HL-60 (cell line): ENCODE measurements at regions not wholly inside any gene's neighbourhood (a gene's known extent, or its start where the extent isn't known, plus 50 kb on each side); places are given as distances from the start of the nearest gene placed in this dataset.

Experiments
- DNase-seq, 2 experiments: peaks; one replicate each; pipeline ENCODE4 v3.0.0-alpha.2; 2010 to 2020; ENCODE audit warnings: low read depth in 1 of 2, low spot score in 1 of 2
- H3K27ac ChIP-seq: fragments of 250-450 bp; sonication (Bioruptor Pico); replicated peaks from 2 replicates; pipeline ENCODE4 v1.5.1; 2020; ENCODE audit warnings: mild to moderate bottlenecking, moderate library complexity
- H3K27me3 ChIP-seq: fragments of 250-450 bp; sonication (Bioruptor Pico); 2 replicates; pipeline ENCODE4 v1.5.1; 2021; ENCODE audit warnings: mild to moderate bottlenecking, moderate library complexity; ENCODE audit not compliant: insufficient read depth, poor library complexity, severe bottlenecking
- H3K4me3 ChIP-seq: replicated peaks from 2 replicates; pipeline ENCODE4 v1.5.1; 2011; ENCODE audit warnings: mild to moderate bottlenecking, control low read depth, low read length; ENCODE audit not compliant: insufficient read depth
- GABPA ChIP-seq: IDR thresholded peaks from 2 replicates; pipeline ENCODE4 v1.6.1; 2012; ENCODE audit warnings: low read depth
- POLR2AphosphoS5 ChIP-seq: IDR thresholded peaks from 2 replicates; pipeline ENCODE4 v1.6.1; 2012; ENCODE audit warnings: low read depth
- SPI1 ChIP-seq: IDR thresholded peaks from 2 replicates; pipeline ENCODE4 v1.6.1; 2012; ENCODE audit warnings: low read depth, mild to moderate bottlenecking, borderline replicate concordance
- TF ChIP-seq, protein P1 (sequence below): IDR thresholded peaks from 2 replicates; pipeline ENCODE4 v1.6.1; 2012; ENCODE audit warnings: low read depth; ENCODE audit not compliant: insufficient replicate concordance
- TF ChIP-seq, protein P2 (sequence below): IDR thresholded peaks from one replicate; pipeline ENCODE4 v1.5.1; 2011; ENCODE audit warnings: low read length, control low read depth, inconsistent platforms; ENCODE audit not compliant: insufficient read depth

DNA sequence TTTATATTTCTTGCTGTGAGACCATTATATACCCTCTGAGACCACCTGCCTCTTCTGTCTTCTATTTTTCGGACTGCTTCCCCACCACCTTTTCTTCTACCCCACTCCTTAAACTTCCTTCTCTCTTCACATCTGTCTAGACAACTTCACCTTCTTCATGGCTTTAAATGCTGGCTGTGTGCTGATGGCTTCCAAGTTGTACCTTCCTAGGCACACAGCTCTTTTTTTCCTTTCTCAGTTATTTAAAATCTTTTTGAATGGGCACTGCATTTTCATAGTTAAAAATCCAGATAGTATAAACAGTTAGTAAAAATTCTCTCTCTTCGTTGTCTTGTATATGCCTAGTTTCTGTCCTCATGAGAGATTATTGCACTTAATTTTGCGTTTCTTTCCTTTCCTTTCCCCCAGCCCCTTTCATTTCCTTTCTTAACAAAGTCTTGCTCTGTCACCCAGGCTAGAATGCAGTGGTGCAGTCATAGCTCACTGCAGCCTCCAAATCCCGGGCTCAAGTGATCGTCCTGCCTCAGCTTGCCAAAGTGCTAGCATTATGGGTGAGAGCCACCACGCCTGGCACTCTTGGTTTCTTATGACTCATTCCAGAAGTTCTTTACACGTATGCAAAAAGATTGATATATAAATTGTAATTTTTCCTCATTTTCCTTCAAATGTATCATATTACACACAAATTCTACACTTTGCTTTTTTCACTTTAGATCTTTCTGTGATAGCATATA is 114.3 kb downstream of the NPIPB5 start:
- DNase-seq = no peak
- peaks cover 12% of the 10 kb centered on the region for H3K27me3 ChIP-seq
- H3K4me3 ChIP-seq = no peak overlapping the region
- H3K27ac ChIP-seq = no peak overlapping the region
- no peak for TF ChIP-seq SPI1
- no peak for TF ChIP-seq GABPA
- TF ChIP-seq, protein P1, sequence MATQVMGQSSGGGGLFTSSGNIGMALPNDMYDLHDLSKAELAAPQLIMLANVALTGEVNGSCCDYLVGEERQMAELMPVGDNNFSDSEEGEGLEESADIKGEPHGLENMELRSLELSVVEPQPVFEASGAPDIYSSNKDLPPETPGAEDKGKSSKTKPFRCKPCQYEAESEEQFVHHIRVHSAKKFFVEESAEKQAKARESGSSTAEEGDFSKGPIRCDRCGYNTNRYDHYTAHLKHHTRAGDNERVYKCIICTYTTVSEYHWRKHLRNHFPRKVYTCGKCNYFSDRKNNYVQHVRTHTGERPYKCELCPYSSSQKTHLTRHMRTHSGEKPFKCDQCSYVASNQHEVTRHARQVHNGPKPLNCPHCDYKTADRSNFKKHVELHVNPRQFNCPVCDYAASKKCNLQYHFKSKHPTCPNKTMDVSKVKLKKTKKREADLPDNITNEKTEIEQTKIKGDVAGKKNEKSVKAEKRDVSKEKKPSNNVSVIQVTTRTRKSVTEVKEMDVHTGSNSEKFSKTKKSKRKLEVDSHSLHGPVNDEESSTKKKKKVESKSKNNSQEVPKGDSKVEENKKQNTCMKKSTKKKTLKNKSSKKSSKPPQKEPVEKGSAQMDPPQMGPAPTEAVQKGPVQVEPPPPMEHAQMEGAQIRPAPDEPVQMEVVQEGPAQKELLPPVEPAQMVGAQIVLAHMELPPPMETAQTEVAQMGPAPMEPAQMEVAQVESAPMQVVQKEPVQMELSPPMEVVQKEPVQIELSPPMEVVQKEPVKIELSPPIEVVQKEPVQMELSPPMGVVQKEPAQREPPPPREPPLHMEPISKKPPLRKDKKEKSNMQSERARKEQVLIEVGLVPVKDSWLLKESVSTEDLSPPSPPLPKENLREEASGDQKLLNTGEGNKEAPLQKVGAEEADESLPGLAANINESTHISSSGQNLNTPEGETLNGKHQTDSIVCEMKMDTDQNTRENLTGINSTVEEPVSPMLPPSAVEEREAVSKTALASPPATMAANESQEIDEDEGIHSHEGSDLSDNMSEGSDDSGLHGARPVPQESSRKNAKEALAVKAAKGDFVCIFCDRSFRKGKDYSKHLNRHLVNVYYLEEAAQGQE = no peak
- TF ChIP-seq POLR2AphosphoS5 = no peak
- TF ChIP-seq, protein P2, sequence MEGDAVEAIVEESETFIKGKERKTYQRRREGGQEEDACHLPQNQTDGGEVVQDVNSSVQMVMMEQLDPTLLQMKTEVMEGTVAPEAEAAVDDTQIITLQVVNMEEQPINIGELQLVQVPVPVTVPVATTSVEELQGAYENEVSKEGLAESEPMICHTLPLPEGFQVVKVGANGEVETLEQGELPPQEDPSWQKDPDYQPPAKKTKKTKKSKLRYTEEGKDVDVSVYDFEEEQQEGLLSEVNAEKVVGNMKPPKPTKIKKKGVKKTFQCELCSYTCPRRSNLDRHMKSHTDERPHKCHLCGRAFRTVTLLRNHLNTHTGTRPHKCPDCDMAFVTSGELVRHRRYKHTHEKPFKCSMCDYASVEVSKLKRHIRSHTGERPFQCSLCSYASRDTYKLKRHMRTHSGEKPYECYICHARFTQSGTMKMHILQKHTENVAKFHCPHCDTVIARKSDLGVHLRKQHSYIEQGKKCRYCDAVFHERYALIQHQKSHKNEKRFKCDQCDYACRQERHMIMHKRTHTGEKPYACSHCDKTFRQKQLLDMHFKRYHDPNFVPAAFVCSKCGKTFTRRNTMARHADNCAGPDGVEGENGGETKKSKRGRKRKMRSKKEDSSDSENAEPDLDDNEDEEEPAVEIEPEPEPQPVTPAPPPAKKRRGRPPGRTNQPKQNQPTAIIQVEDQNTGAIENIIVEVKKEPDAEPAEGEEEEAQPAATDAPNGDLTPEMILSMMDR = no peak

DNA sequence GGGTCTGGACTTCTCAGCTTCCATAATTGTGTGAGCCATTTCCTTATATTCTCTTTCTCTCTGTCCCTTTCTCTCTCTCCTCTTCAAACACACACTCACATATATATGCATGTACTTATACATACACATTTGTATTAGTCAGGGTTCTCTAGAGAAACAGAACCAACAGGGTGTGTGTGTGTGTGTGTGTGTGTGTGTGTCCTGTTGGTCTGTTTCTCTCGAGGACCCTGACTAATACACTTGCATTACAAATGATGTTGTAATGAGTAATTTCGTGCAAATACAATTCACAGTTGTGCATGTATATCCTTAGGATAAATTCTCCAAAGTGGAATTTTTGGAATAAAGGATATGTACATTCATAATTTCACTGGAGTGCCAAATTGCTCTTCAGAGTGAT is 115.3 kb downstream of the NPIPB5 start:
- no peak for DNase-seq
- Histone ChIP-seq H3K27ac (no peak overlapping the region), H3K4me3 (no peak overlapping the region), H3K27me3 (peaks cover 9% of the 10 kb centered on the region)
- TF ChIP-seq POLR2AphosphoS5 = no peak
- TF ChIP-seq, protein P2 = no peak
- no peak for TF ChIP-seq SPI1
- TF ChIP-seq GABPA = no peak
- TF ChIP-seq, protein P1 = no peak

DNA sequence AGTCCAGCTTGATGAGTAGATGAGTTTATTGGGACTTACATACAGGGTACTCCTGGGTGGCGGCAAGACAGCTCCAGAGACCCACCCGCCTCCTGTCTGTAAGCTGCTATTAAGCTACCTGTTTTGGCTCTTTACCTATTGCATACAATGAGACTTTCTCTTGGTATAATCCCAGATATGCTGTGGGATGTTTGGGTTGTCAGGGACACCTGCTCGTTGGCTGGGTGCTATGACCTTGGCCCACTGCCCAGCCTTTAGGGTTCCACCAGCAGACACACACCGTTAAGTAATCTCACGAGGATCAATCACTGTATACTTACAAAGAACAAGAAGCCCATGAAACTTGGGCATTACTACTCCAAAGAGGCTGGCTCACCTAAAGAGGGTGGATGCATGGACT is 116.4 kb downstream of the NPIPB5 start:
- TF ChIP-seq GABPA (no peak), POLR2AphosphoS5 (no peak)
- H3K4me3 ChIP-seq = no peak overlapping the region
- no peak overlapping the region for H3K27ac ChIP-seq
- no peak for DNase-seq
- peaks cover 9% of the 10 kb centered on the region for H3K27me3 ChIP-seq

DNA sequence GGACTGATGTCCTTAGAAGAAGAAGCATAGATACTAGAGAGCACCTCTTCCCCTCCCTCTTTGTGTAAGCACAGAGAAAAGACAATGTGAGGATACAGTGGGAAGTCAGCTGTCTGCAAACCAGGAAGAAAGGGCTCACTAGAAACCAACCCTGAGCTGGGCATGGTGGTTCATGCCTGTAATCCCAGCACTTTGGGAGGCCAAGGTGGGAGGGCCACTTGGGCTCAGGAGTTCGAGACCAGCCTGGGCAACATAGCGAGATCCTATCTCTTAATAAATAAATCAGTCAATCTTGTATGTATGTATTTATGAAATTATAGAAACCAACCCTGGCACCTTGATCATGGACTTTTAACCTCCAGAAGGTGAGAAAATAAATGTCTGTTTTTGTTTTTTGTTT is 118.3 kb downstream of the NPIPB5 start:
- Histone ChIP-seq H3K27ac (no peak overlapping the region), H3K27me3 (peaks cover 4% of the 10 kb centered on the region), H3K4me3 (no peak overlapping the region)
- no peak for DNase-seq
- TF ChIP-seq, protein P1 = no peak
- TF ChIP-seq SPI1 = no peak
- no peak for TF ChIP-seq GABPA
- TF ChIP-seq, protein P2 = no peak
- no peak for TF ChIP-seq POLR2AphosphoS5
